HEK293 (cell line): ENCODE measurements at regions not wholly inside any gene's neighbourhood (a gene's known extent, or its start where the extent isn't known, plus 50 kb on each side); places are given as distances from the start of the nearest gene placed in this dataset.
A peak's percentile ranks its signal among the peaks of the same experiment; 100 is the strongest.

ENCODE experiments used
- CTCF ChIA-PET: fragments of 350-600 bp; formaldehyde crosslinking; extraction: SDS; loops from one replicate; lab custom pipeline; 2021; ENCODE audit warnings: antibody characterized with exemption; lab: Yijun Ruan, JAX
- POLR2A ChIA-PET: fragments of 300-600 bp; formaldehyde crosslinking; extraction: SDS; loops from one replicate; lab custom pipeline; 2020; ENCODE audit warnings: antibody characterized with exemption, inconsistent platforms; lab: Yijun Ruan, JAX
- H3K27ac ChIP-seq: fragments of 200-500 bp; sonication (Bioruptor generic); 2 replicates; pipeline ENCODE4 v1.5.1; 2014; ENCODE audit warnings: low read depth, low read length, control low read depth, inconsistent platforms; ENCODE audit errors: extremely low read depth
- H3K36me3 ChIP-seq, 2 experiments: fragments of 200-500 bp in 1 of 2; sonication (Bioruptor generic) in 1 of 2; 1 replicate in 1 of 2; 2 replicates in 1 of 2; pipeline ENCODE4 v1.5.1; 2014 to 2017; ENCODE audit warnings: inconsistent platforms in 2 of 2, low read length in 2 of 2; ENCODE audit not compliant: control insufficient read depth in 2 of 2, insufficient read depth in 1 of 2
- H3K4me1 ChIP-seq: fragments of 200-500 bp; sonication (Bioruptor generic); 2 replicates; pipeline ENCODE4 v1.5.1; 2014; ENCODE audit warnings: mild to moderate bottlenecking, low read length, inconsistent platforms; ENCODE audit not compliant: control insufficient read depth, insufficient read depth
- H3K4me3 ChIP-seq: 2 replicates; pipeline ENCODE4 v1.5.1; 2011; ENCODE audit warnings: low read depth, mild to moderate bottlenecking, control low read depth, low read length, moderate library complexity
- H3K9me3 ChIP-seq: fragments of 200-500 bp; sonication (Bioruptor generic); 2 replicates; pipeline ENCODE4 v1.5.1; 2014; ENCODE audit warnings: low read depth, low read length, inconsistent platforms; ENCODE audit not compliant: control insufficient read depth, insufficient read depth
- BCL11B ChIP-seq: fragments of 450-650 bp; formaldehyde crosslinking; IDR thresholded peaks from 2 replicates; pipeline ENCODE4 v1.5.1; 2016; ENCODE audit warnings: low read depth, missing biosample characterization, missing genetic modification characterization
- GLI4 ChIP-seq: fragments of 450-650 bp; formaldehyde crosslinking; IDR thresholded peaks from 2 replicates; pipeline ENCODE4 v1.5.1; 2016; ENCODE audit warnings: missing biosample characterization, missing genetic modification characterization
- GLIS2 ChIP-seq: fragments of 450-650 bp; formaldehyde crosslinking; IDR thresholded peaks from 2 replicates; pipeline ENCODE4 v1.5.1; 2016; ENCODE audit warnings: missing biosample characterization, missing genetic modification characterization
- IKZF3 ChIP-seq: fragments of 450-650 bp; IDR thresholded peaks from 2 replicates; pipeline ENCODE4 v1.5.0; 2018; ENCODE audit warnings: missing biosample characterization, mild to moderate bottlenecking, missing genetic modification characterization, moderate library complexity
- SCRT1 ChIP-seq: fragments of 450-650 bp; formaldehyde crosslinking; IDR thresholded peaks from 2 replicates; pipeline ENCODE4 v1.5.1; 2016; ENCODE audit warnings: missing biosample characterization, missing genetic modification characterization, borderline replicate concordance
- SCRT2 ChIP-seq: fragments of 450-650 bp; formaldehyde crosslinking; IDR thresholded peaks from 2 replicates; pipeline ENCODE4 v1.5.1; 2016; ENCODE audit warnings: missing biosample characterization, missing genetic modification characterization
- SP3 ChIP-seq: fragments of 450-650 bp; formaldehyde crosslinking; IDR thresholded peaks from 2 replicates; pipeline ENCODE4 v1.5.1; 2016; ENCODE audit warnings: missing biosample characterization, missing genetic modification characterization
- TCF7L2 ChIP-seq: IDR thresholded peaks from 2 replicates; pipeline ENCODE4 v1.6.1; 2011; ENCODE audit warnings: low read depth, mild to moderate bottlenecking, inconsistent platforms, low read length, moderate library complexity, borderline replicate concordance
- ZNF138 ChIP-seq: fragments of 450-650 bp; formaldehyde crosslinking; IDR thresholded peaks from 2 replicates; pipeline ENCODE4 v1.5.1; 2016; ENCODE audit warnings: missing biosample characterization, missing genetic modification characterization, borderline replicate concordance
- ZNF155 ChIP-seq: fragments of 450-650 bp; formaldehyde crosslinking; IDR thresholded peaks from 2 replicates; pipeline ENCODE4 v1.5.1; 2016; ENCODE audit warnings: missing biosample characterization, missing genetic modification characterization
- ZNF239 ChIP-seq: fragments of 450-650 bp; formaldehyde crosslinking; IDR thresholded peaks from 2 replicates; pipeline ENCODE4 v1.5.1; 2016; ENCODE audit warnings: missing biosample characterization, missing genetic modification characterization
- ZNF292 ChIP-seq: fragments of 450-650 bp; formaldehyde crosslinking; IDR thresholded peaks from 2 replicates; pipeline ENCODE4 v1.5.1; 2016; ENCODE audit warnings: low read depth, missing biosample characterization, missing genetic modification characterization, borderline replicate concordance
- ZNF311 ChIP-seq: fragments of 450-650 bp; formaldehyde crosslinking; IDR thresholded peaks from 2 replicates; pipeline ENCODE4 v1.5.1; 2017; ENCODE audit warnings: missing biosample characterization, missing genetic modification characterization, borderline replicate concordance
- ZNF341 ChIP-seq: fragments of 450-650 bp; formaldehyde crosslinking; IDR thresholded peaks from 2 replicates; pipeline ENCODE4; 2016; ENCODE audit warnings: low read depth, missing biosample characterization, missing genetic modification characterization
- ZNF416 ChIP-seq: fragments of 450-650 bp; formaldehyde crosslinking; IDR thresholded peaks from 2 replicates; pipeline ENCODE4 v1.5.1; 2016; ENCODE audit warnings: missing biosample characterization, missing genetic modification characterization
- ZNF529 ChIP-seq: fragments of 450-650 bp; formaldehyde crosslinking; IDR thresholded peaks from 2 replicates; pipeline ENCODE4 v1.5.1; 2017; ENCODE audit warnings: missing genetic modification characterization, missing biosample characterization; ENCODE audit not compliant: insufficient replicate concordance
- ZNF555 ChIP-seq: fragments of 450-650 bp; formaldehyde crosslinking; conservative IDR thresholded peaks from 2 replicates; pipeline ENCODE4 v1.5.1; 2017; ENCODE audit warnings: missing biosample characterization, mild to moderate bottlenecking, missing genetic modification characterization, inconsistent platforms
- ZNF623 ChIP-seq: fragments of 450-650 bp; formaldehyde crosslinking; IDR thresholded peaks from 2 replicates; pipeline ENCODE4 v1.5.1; 2016; ENCODE audit warnings: missing biosample characterization, missing genetic modification characterization
- ZNF785 ChIP-seq: fragments of 450-650 bp; formaldehyde crosslinking; IDR thresholded peaks from 2 replicates; pipeline ENCODE4 v1.5.1; 2016; ENCODE audit warnings: missing biosample characterization, missing genetic modification characterization
- ZSCAN30 ChIP-seq: fragments of 450-650 bp; IDR thresholded peaks from 2 replicates; pipeline ENCODE4 v1.5.1; 2018; ENCODE audit warnings: missing biosample characterization, mild to moderate bottlenecking, missing genetic modification characterization, moderate library complexity
- TF ChIP-seq, protein P1 (sequence below): fragments of 450-650 bp; formaldehyde crosslinking; IDR thresholded peaks from 2 replicates; pipeline ENCODE4 v1.5.1; 2016; ENCODE audit warnings: missing biosample characterization, missing genetic modification characterization
- TF ChIP-seq, protein P2 (sequence below): fragments of 450-650 bp; formaldehyde crosslinking; IDR thresholded peaks from 2 replicates; pipeline ENCODE4 v1.5.1; 2016; ENCODE audit warnings: missing biosample characterization, missing genetic modification characterization
- TF ChIP-seq, protein P3 (sequence below): fragments of 450-650 bp; formaldehyde crosslinking; IDR thresholded peaks from 2 replicates; pipeline ENCODE4 v1.5.1; 2016; ENCODE audit warnings: missing biosample characterization, missing genetic modification characterization
- TF ChIP-seq, protein P4 (sequence below): fragments of 450-650 bp; formaldehyde crosslinking; conservative IDR thresholded peaks from 2 replicates; pipeline ENCODE4 v1.5.1; 2016; ENCODE audit warnings: low read depth, missing biosample characterization, missing genetic modification characterization

DNA sequence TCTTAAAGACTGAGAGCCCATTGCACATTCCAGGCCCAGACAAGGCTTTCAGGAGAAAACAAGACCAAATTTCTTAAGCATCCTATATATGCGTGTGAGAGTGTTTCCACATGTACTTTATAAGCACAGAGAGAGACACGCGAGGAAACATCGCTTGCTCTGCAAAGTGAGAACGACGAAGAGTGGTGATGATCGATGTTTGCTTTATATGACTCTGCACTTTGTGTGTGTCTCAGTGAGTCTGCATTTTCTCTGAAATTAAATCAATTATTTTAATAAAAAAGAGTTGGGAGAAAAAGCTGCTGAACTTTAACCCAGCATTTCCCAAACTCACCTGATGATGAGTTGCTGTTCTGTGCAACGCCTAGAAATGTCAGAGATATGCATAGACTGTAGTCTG lies 61.7 kb upstream of the ZMIZ1 start (continued):
- TF ChIP-seq, protein P1, sequence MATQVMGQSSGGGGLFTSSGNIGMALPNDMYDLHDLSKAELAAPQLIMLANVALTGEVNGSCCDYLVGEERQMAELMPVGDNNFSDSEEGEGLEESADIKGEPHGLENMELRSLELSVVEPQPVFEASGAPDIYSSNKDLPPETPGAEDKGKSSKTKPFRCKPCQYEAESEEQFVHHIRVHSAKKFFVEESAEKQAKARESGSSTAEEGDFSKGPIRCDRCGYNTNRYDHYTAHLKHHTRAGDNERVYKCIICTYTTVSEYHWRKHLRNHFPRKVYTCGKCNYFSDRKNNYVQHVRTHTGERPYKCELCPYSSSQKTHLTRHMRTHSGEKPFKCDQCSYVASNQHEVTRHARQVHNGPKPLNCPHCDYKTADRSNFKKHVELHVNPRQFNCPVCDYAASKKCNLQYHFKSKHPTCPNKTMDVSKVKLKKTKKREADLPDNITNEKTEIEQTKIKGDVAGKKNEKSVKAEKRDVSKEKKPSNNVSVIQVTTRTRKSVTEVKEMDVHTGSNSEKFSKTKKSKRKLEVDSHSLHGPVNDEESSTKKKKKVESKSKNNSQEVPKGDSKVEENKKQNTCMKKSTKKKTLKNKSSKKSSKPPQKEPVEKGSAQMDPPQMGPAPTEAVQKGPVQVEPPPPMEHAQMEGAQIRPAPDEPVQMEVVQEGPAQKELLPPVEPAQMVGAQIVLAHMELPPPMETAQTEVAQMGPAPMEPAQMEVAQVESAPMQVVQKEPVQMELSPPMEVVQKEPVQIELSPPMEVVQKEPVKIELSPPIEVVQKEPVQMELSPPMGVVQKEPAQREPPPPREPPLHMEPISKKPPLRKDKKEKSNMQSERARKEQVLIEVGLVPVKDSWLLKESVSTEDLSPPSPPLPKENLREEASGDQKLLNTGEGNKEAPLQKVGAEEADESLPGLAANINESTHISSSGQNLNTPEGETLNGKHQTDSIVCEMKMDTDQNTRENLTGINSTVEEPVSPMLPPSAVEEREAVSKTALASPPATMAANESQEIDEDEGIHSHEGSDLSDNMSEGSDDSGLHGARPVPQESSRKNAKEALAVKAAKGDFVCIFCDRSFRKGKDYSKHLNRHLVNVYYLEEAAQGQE (tag by site-specific recombination), result no peak
- no peak for TF ChIP-seq SP3 (tag by site-specific recombination)
- no peak for TF ChIP-seq ZSCAN30
- TF ChIP-seq, protein P2, sequence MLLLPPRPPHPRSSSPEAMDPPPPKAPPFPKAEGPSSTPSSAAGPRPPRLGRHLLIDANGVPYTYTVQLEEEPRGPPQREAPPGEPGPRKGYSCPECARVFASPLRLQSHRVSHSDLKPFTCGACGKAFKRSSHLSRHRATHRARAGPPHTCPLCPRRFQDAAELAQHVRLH, result no peak
- TF ChIP-seq ZNF239 (tag by site-specific recombination), result no peak
- TF ChIP-seq, protein P3, sequence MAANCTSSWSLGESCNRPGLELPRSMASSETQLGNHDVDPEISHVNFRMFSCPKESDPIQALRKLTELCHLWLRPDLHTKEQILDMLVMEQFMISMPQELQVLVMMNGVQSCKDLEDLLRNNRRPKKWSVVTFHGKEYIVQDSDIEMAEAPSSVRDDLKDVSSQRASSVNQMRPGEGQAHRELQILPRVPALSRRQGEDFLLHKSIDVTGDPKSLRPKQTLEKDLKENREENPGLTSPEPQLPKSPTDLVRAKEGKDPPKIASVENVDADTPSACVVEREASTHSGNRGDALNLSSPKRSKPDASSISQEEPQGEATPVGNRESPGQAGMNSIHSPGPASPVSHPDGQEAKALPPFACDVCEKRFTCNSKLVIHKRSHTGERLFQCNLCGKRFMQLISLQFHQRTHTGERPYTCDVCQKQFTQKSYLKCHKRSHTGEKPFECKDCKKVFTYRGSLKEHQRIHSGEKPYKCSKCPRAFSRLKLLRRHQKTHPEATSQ, result no peak
- no peak for TF ChIP-seq ZNF341
- TF ChIP-seq ZNF529 (tag by site-specific recombination), result no peak

GRCh38 chr10:79007421-79008319 lies 61.1 kb upstream of the ZMIZ1 start:
- Histone ChIP-seq H3K4me1 (no peaks in the 10 kb centered on the region), H3K27ac (no peak overlapping the region), H3K36me3 (no peaks in the 10 kb centered on the region), H3K4me3 (no peak overlapping the region), H3K9me3 (no peaks in the 10 kb centered on the region)
- no peak for TF ChIP-seq BCL11B
- TF ChIP-seq ZNF311 (tag by site-specific recombination), result no peak
- TF ChIP-seq ZNF341, result no peak
- no peak for TF ChIP-seq ZNF416 (tag by site-specific recombination)
- TF ChIP-seq ZNF785 (tag by site-specific recombination), result no peak
- TF ChIP-seq IKZF3, result no peak
- TF ChIP-seq SCRT2, result peak; percentile 60
- no peak for TF ChIP-seq GLI4 (tag by site-specific recombination)
- TF ChIP-seq, protein P4, sequence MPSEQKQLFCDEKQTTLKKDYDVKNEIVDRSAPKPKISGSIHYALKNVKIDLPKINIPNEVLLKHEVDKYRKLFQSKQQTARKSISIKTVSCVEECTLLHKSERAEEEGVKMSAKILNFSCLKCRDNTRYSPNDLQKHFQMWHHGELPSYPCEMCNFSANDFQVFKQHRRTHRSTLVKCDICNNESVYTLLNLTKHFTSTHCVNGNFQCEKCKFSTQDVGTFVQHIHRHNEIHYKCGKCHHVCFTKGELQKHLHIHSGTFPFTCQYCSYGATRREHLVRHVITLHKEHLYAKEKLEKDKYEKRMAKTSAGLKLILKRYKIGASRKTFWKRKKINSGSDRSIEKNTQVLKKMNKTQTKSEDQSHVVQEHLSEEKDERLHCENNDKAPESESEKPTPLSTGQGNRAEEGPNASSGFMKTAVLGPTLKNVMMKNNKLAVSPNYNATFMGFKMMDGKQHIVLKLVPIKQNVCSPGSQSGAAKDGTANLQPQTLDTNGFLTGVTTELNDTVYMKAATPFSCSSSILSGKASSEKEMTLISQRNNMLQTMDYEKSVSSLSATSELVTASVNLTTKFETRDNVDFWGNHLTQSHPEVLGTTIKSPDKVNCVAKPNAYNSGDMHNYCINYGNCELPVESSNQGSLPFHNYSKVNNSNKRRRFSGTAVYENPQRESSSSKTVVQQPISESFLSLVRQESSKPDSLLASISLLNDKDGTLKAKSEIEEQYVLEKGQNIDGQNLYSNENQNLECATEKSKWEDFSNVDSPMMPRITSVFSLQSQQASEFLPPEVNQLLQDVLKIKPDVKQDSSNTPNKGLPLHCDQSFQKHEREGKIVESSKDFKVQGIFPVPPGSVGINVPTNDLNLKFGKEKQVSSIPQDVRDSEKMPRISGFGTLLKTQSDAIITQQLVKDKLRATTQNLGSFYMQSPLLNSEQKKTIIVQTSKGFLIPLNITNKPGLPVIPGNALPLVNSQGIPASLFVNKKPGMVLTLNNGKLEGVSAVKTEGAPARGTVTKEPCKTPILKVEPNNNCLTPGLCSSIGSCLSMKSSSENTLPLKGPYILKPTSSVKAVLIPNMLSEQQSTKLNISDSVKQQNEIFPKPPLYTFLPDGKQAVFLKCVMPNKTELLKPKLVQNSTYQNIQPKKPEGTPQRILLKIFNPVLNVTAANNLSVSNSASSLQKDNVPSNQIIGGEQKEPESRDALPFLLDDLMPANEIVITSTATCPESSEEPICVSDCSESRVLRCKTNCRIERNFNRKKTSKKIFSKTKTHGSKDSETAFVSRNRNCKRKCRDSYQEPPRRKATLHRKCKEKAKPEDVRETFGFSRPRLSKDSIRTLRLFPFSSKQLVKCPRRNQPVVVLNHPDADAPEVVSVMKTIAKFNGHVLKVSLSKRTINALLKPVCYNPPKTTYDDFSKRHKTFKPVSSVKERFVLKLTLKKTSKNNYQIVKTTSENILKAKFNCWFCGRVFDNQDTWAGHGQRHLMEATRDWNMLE (tag by site-specific recombination), result no peak
- no peak for TF ChIP-seq ZNF555 (tag by site-specific recombination)
- TF ChIP-seq ZNF138 (tag by site-specific recombination), result no peak
- TF ChIP-seq TCF7L2, result no peak
- no peak for TF ChIP-seq ZNF155
- TF ChIP-seq ZNF623 (tag by site-specific recombination), result no peak
- no peak for TF ChIP-seq GLIS2 (tag by site-specific recombination)
- 0 out of 2 replicates have a peak, but pooled peaks have one; percentile 22 for TF ChIP-seq SCRT1
- no peak for TF ChIP-seq ZNF292
- CTCF ChIA-PET, result interaction anchor here (0.8 kb wide), 1 partner anchor 33 kb away, joined by 3 read pairs; no protein-coding TSS in a partner anchor
- POLR2A ChIA-PET, result no interaction called here
